ENCODE measurements at regions not wholly inside any gene's neighbourhood (a gene's known extent, or its start where the extent isn't known, plus 50 kb on each side); places are given as distances from the start of the nearest gene placed in this dataset.
A peak's percentile ranks its signal among the peaks of the same experiment; 100 is the strongest.
"Not testable (repeated sequence)": the region's sequence is repeated elsewhere in the genome, so short reads cannot be mapped to it uniquely, and the experiment has no call there.

- not testable (repeated sequence) for H3K27me3 ChIP-seq (ENCODE audit: control insufficient read depth, insufficient read depth, low read length, poor library complexity, severe bottlenecking); H3K27ac ChIP-seq (ENCODE audit: insufficient read depth, low read depth, low read length, poor library complexity, severe bottlenecking); H3K36me3 ChIP-seq (ENCODE audit: control insufficient read depth, insufficient read depth, low read length); H3K4me1 ChIP-seq (ENCODE audit: control insufficient read depth, insufficient read depth, low read length); H3K9me3 ChIP-seq (ENCODE audit: control insufficient read depth, low read length)
- 1% methylated on average over 26 of the region's 26 CpGs for WGBS, 2 experiments
- peak overlapping the region; percentile 36 for H3K4me3 ChIP-seq (ENCODE audit: insufficient read depth, low read depth, low read length)
These were observed 131.8 kb upstream of the ALDH3B2 start for GRCh38 chr11:67806183-67806582.

GRCh38 chr11:67805253-67806126 is 131.1 kb upstream of the ALDH3B2 start:
- not testable (repeated sequence) for H3K9me3 ChIP-seq (ENCODE audit: control insufficient read depth, low read length); H3K36me3 ChIP-seq (ENCODE audit: control insufficient read depth, insufficient read depth, low read length); H3K4me1 ChIP-seq (ENCODE audit: control insufficient read depth, insufficient read depth, low read length); H3K27me3 ChIP-seq (ENCODE audit: control insufficient read depth, insufficient read depth, low read length, poor library complexity, severe bottlenecking)
- 0 to 1% methylated on average over 66 of the region's 66 CpGs for WGBS, 2 experiments
- Histone ChIP-seq H3K4me3 (ENCODE audit: insufficient read depth, low read depth, low read length) (peak overlapping the region; percentile 82), H3K27ac (ENCODE audit: insufficient read depth, low read depth, low read length, poor library complexity, severe bottlenecking) (peak overlapping the region; percentile 64)

GRCh38 chr11:67804435-67805252 is 130.2 kb upstream of the ALDH3B2 start:
- H3K9me3 ChIP-seq (ENCODE audit: control insufficient read depth, low read length); H3K36me3 ChIP-seq (ENCODE audit: control insufficient read depth, insufficient read depth, low read length); H3K27me3 ChIP-seq (ENCODE audit: control insufficient read depth, insufficient read depth, low read length, poor library complexity, severe bottlenecking); H3K4me1 ChIP-seq (ENCODE audit: control insufficient read depth, insufficient read depth, low read length); H3K27ac ChIP-seq (ENCODE audit: insufficient read depth, low read depth, low read length, poor library complexity, severe bottlenecking): not testable (repeated sequence)
- peak overlapping the region; percentile 82 for H3K4me3 ChIP-seq (ENCODE audit: insufficient read depth, low read depth, low read length)
- 3% methylated on average over 44 to 46 of the region's 47 CpGs for WGBS, 2 experiments

GRCh38 chr11:67803519-67803918 is 129.1 kb upstream of the ALDH3B2 start:
- H3K4me1 ChIP-seq (ENCODE audit: control insufficient read depth, insufficient read depth, low read length); H3K9me3 ChIP-seq (ENCODE audit: control insufficient read depth, low read length); H3K4me3 ChIP-seq (ENCODE audit: insufficient read depth, low read depth, low read length); H3K27ac ChIP-seq (ENCODE audit: insufficient read depth, low read depth, low read length, poor library complexity, severe bottlenecking); H3K36me3 ChIP-seq (ENCODE audit: control insufficient read depth, insufficient read depth, low read length); H3K27me3 ChIP-seq (ENCODE audit: control insufficient read depth, insufficient read depth, low read length, poor library complexity, severe bottlenecking): not testable (repeated sequence)
- 87 to 88% methylated on average over 4 of the region's 4 CpGs for WGBS, 2 experiments

- not testable (repeated sequence) for H3K4me3 ChIP-seq (ENCODE audit: insufficient read depth, low read depth, low read length); H3K4me1 ChIP-seq (ENCODE audit: control insufficient read depth, insufficient read depth, low read length); H3K27me3 ChIP-seq (ENCODE audit: control insufficient read depth, insufficient read depth, low read length, poor library complexity, severe bottlenecking); H3K9me3 ChIP-seq (ENCODE audit: control insufficient read depth, low read length); H3K27ac ChIP-seq (ENCODE audit: insufficient read depth, low read depth, low read length, poor library complexity, severe bottlenecking); H3K36me3 ChIP-seq (ENCODE audit: control insufficient read depth, insufficient read depth, low read length)
- WGBS, 2 experiments = 88 to 89% methylated on average over 7 of the region's 7 CpGs
These were observed 128.6 kb upstream of the ALDH3B2 start for GRCh38 chr11:67803055-67803454.

GRCh38 chr11:67802623-67803022 is 128.2 kb upstream of the ALDH3B2 start:
- H3K9me3 ChIP-seq (ENCODE audit: control insufficient read depth, low read length); H3K27ac ChIP-seq (ENCODE audit: insufficient read depth, low read depth, low read length, poor library complexity, severe bottlenecking); H3K4me3 ChIP-seq (ENCODE audit: insufficient read depth, low read depth, low read length); H3K27me3 ChIP-seq (ENCODE audit: control insufficient read depth, insufficient read depth, low read length, poor library complexity, severe bottlenecking); H3K4me1 ChIP-seq (ENCODE audit: control insufficient read depth, insufficient read depth, low read length); H3K36me3 ChIP-seq (ENCODE audit: control insufficient read depth, insufficient read depth, low read length): not testable (repeated sequence)
- 80 to 86% methylated on average over 3 of the region's 4 CpGs for WGBS, 2 experiments

- H3K27me3 ChIP-seq (ENCODE audit: control insufficient read depth, insufficient read depth, low read length, poor library complexity, severe bottlenecking); H3K4me1 ChIP-seq (ENCODE audit: control insufficient read depth, insufficient read depth, low read length): not testable (repeated sequence)
These were observed 127.0 kb upstream of the ALDH3B2 start for GRCh38 chr11:67801397-67801796.

GRCh38 chr11:67800591-67800990 is 126.2 kb upstream of the ALDH3B2 start:
- H3K27ac ChIP-seq (ENCODE audit: insufficient read depth, low read depth, low read length, poor library complexity, severe bottlenecking); H3K4me1 ChIP-seq (ENCODE audit: control insufficient read depth, insufficient read depth, low read length); H3K27me3 ChIP-seq (ENCODE audit: control insufficient read depth, insufficient read depth, low read length, poor library complexity, severe bottlenecking); H3K4me3 ChIP-seq (ENCODE audit: insufficient read depth, low read depth, low read length); H3K9me3 ChIP-seq (ENCODE audit: control insufficient read depth, low read length); H3K36me3 ChIP-seq (ENCODE audit: control insufficient read depth, insufficient read depth, low read length): not testable (repeated sequence)
- WGBS, 2 experiments = 77 to 85% methylated on average over 11 of the region's 11 CpGs

More at GRCh38 chr11:67801397-67801796, 127.0 kb upstream of the ALDH3B2 start:
- H3K36me3 ChIP-seq (ENCODE audit: control insufficient read depth, insufficient read depth, low read length); H3K4me3 ChIP-seq (ENCODE audit: insufficient read depth, low read depth, low read length); H3K27ac ChIP-seq (ENCODE audit: insufficient read depth, low read depth, low read length, poor library complexity, severe bottlenecking); H3K9me3 ChIP-seq (ENCODE audit: control insufficient read depth, low read length): not testable (repeated sequence)
- 93 to 95% methylated on average over 6 of the region's 6 CpGs for WGBS, 2 experiments

GRCh38 chr11:67799808-67800207 is 125.4 kb upstream of the ALDH3B2 start:
- H3K9me3 ChIP-seq (ENCODE audit: control insufficient read depth, low read length); H3K36me3 ChIP-seq (ENCODE audit: control insufficient read depth, insufficient read depth, low read length); H3K4me3 ChIP-seq (ENCODE audit: insufficient read depth, low read depth, low read length); H3K27me3 ChIP-seq (ENCODE audit: control insufficient read depth, insufficient read depth, low read length, poor library complexity, severe bottlenecking); H3K4me1 ChIP-seq (ENCODE audit: control insufficient read depth, insufficient read depth, low read length); H3K27ac ChIP-seq (ENCODE audit: insufficient read depth, low read depth, low read length, poor library complexity, severe bottlenecking): not testable (repeated sequence)
- WGBS, 2 experiments = 18 to 27% methylated on average over 3 to 4 of the region's 4 CpGs

GRCh38 chr11:67797726-67798521 is 123.5 kb upstream of the ALDH3B2 start:
- H3K9me3 ChIP-seq (ENCODE audit: control insufficient read depth, low read length); H3K4me3 ChIP-seq (ENCODE audit: insufficient read depth, low read depth, low read length): not testable (repeated sequence)
- WGBS, 2 experiments = 96% methylated on average over 14 to 15 of the region's 15 CpGs

More at GRCh38 chr11:67797726-67798521, 123.5 kb upstream of the ALDH3B2 start:
- not testable (repeated sequence) for H3K36me3 ChIP-seq (ENCODE audit: control insufficient read depth, insufficient read depth, low read length); H3K27me3 ChIP-seq (ENCODE audit: control insufficient read depth, insufficient read depth, low read length, poor library complexity, severe bottlenecking); H3K27ac ChIP-seq (ENCODE audit: insufficient read depth, low read depth, low read length, poor library complexity, severe bottlenecking); H3K4me1 ChIP-seq (ENCODE audit: control insufficient read depth, insufficient read depth, low read length)

All from ectodermal cell (in vitro differentiated cells).